T-helper 2 cell treated with Interferon-gamma antibody and Interleukin-4, amounts not matched to agents 100 ng/mL and 5 ng/mL, for 36 hours (primary cell): ENCODE measurements at regions not wholly inside any gene's neighbourhood (a gene's known extent, or its start where the extent isn't known, plus 50 kb on each side); places are given as distances from the start of the nearest gene placed in this dataset.

Experiments
- intact Hi-C: fragments of 100-400 bp; cut with micrococcal nuclease; formaldehyde crosslinking; loops from one replicate; pipeline ENCODE4 v1.15.1; 2023

DNA sequence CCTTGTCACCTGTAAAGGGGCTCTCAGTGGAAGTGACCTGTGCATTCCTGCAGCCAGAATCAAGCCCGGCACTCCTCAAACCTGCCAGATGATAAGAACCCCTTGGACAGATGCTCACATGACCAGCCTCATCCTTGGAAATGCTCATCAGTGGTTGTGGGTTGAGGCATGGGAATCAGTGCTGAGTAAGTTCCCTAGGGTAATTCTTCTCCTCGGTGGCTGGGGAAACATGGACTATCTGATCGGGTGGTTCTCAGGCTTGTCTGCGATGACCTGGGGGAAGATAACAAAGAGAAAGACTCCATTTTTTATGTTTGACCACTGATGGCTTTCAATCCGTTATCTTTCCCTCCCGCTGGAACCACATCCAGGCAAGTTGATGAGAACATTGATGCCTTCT is 84.0 kb downstream of the SPP2 start:
- intact Hi-C loops, result no loop called here

GRCh38 chr2:234133004-234133403 is 82.5 kb downstream of the SPP2 start:
- intact Hi-C loops, result no loop called here

GRCh38 chr2:234130777-234131181 is 80.3 kb downstream of the SPP2 start:
- intact Hi-C loops, result no loop called here

- intact Hi-C loops, result no loop called here
Measured at GRCh38 chr2:234128606-234129005, 78.1 kb downstream of the SPP2 start.
